Mesenchymal stem cell (in vitro differentiated cells and primary cell): ENCODE measurements at regions not wholly inside any gene's neighbourhood (a gene's known extent, or its start where the extent isn't known, plus 50 kb on each side); places are given as distances from the start of the nearest gene placed in this dataset.

Source experiments
- DNase-seq: peaks from one replicate; pipeline ENCODE4 v3.0.0-alpha.2; 2013
- H2AFZ ChIP-seq: one replicate; pipeline ENCODE4 v1.6.1; 2013; ENCODE audit warnings: low read depth, mild to moderate bottlenecking, control low read depth, inconsistent platforms, low read length, moderate library complexity
- H2AK5ac ChIP-seq: 2 replicates; pipeline ENCODE4 v1.6.1; 2013; ENCODE audit warnings: low read length, moderate library complexity, mild to moderate bottlenecking, inconsistent platforms; ENCODE audit not compliant: severe bottlenecking
- H2BK120ac ChIP-seq: one replicate; pipeline ENCODE4 v1.6.1; 2013; ENCODE audit warnings: low read depth, mild to moderate bottlenecking, inconsistent platforms, low read length, moderate library complexity
- H2BK12ac ChIP-seq, 2 experiments: one replicate each; pipeline ENCODE4 v1.6.1; 2013; ENCODE audit warnings: inconsistent platforms in 2 of 2, low read length in 2 of 2, mild to moderate bottlenecking in 2 of 2, moderate library complexity in 2 of 2, control low read depth in 1 of 2
- H2BK15ac ChIP-seq: one replicate; pipeline ENCODE4 v1.6.1; 2013; ENCODE audit warnings: mild to moderate bottlenecking, low read depth, inconsistent platforms; ENCODE audit not compliant: poor library complexity, severe bottlenecking
- H2BK5ac ChIP-seq: 2 replicates; pipeline ENCODE4 v1.6.1; 2013; ENCODE audit warnings: low read depth, mild to moderate bottlenecking, low read length, control low read depth, inconsistent platforms; ENCODE audit not compliant: poor library complexity, severe bottlenecking
- H3K14ac ChIP-seq, 2 experiments: one replicate each; pipeline ENCODE4 v1.6.1; 2013; ENCODE audit warnings: inconsistent platforms in 2 of 2, low read length in 2 of 2, control low read depth in 1 of 2, mild to moderate bottlenecking in 1 of 2, moderate library complexity in 1 of 2
- H3K18ac ChIP-seq, 2 experiments: one replicate each; pipeline ENCODE4 v1.6.1; 2013; ENCODE audit warnings: inconsistent platforms in 2 of 2, low read length in 2 of 2, control low read depth in 1 of 2, low read depth in 1 of 2, mild to moderate bottlenecking in 1 of 2
- H3K23ac ChIP-seq, 2 experiments: one replicate each; pipeline ENCODE4 v1.6.1; 2013; ENCODE audit warnings: inconsistent platforms in 2 of 2, low read length in 2 of 2, mild to moderate bottlenecking in 2 of 2, moderate library complexity in 2 of 2, control low read depth in 1 of 2
- H3K27ac ChIP-seq: 2 replicates; pipeline ENCODE4 v1.5.1; 2013; ENCODE audit warnings: mild to moderate bottlenecking, moderate library complexity, low read length, control low read depth, inconsistent platforms; ENCODE audit not compliant: poor library complexity, severe bottlenecking
- H3K27me3 ChIP-seq, 2 experiments: 2 replicates each; pipeline versions ENCODE4 v1.6.1 to v1.7.0; 2013; ENCODE audit warnings: low read length in 2 of 2, mild to moderate bottlenecking in 2 of 2, moderate library complexity in 2 of 2, control low read depth in 1 of 2, inconsistent platforms in 1 of 2; ENCODE audit not compliant: control insufficient read depth in 1 of 2, insufficient read depth in 1 of 2
- H3K36me3 ChIP-seq, 2 experiments: 2 replicates each; pipeline versions ENCODE4 v1.6.1 to v1.7.0; 2013; ENCODE audit warnings: low read length in 2 of 2, control low read depth in 1 of 2, inconsistent platforms in 1 of 2, low read depth in 1 of 2, mild to moderate bottlenecking in 1 of 2; ENCODE audit not compliant: insufficient read depth in 2 of 2, control insufficient read depth in 1 of 2
- H3K4ac ChIP-seq, 2 experiments: one replicate each; pipeline ENCODE4 v1.6.1; 2013; ENCODE audit warnings: inconsistent platforms in 2 of 2, low read length in 2 of 2, mild to moderate bottlenecking in 2 of 2, moderate library complexity in 2 of 2, control low read depth in 1 of 2, low read depth in 1 of 2
- H3K4me1 ChIP-seq: 2 replicates; pipeline ENCODE4 v1.6.1; 2013; ENCODE audit warnings: low read depth, low read length, control low read depth; ENCODE audit not compliant: control insufficient read depth, insufficient read depth
- H3K4me2 ChIP-seq: 2 replicates; pipeline ENCODE4 v1.6.1; 2013; ENCODE audit warnings: low read length, mild to moderate bottlenecking, inconsistent platforms; ENCODE audit not compliant: poor library complexity, severe bottlenecking
- H3K4me3 ChIP-seq, 2 experiments: 2 replicates each; pipeline versions ENCODE4 v1.5.1 to v1.7.0; 2013; ENCODE audit warnings: low read length in 2 of 2, mild to moderate bottlenecking in 2 of 2, control low read depth in 1 of 2, low read depth in 1 of 2; ENCODE audit not compliant: insufficient read depth in 1 of 2
- H3K79me1 ChIP-seq: replicated peaks from 2 replicates; pipeline ENCODE4 v1.6.1; 2013; ENCODE audit warnings: mild to moderate bottlenecking, control low read depth, low read length, inconsistent platforms; ENCODE audit not compliant: poor library complexity, severe bottlenecking
- H3K9ac ChIP-seq: 2 replicates; pipeline ENCODE4 v1.7.0; 2013; ENCODE audit warnings: mild to moderate bottlenecking, low read length, moderate library complexity
- H3K9me3 ChIP-seq: 2 replicates; pipeline ENCODE4 v1.7.0; 2013; ENCODE audit warnings: mild to moderate bottlenecking, low read length; ENCODE audit not compliant: control insufficient read depth
- H4K8ac ChIP-seq: one replicate; pipeline ENCODE4 v1.6.1; 2013; ENCODE audit warnings: inconsistent platforms, mild to moderate bottlenecking, low read length, moderate library complexity
- H4K91ac ChIP-seq: one replicate; pipeline ENCODE4 v1.6.1; 2013; ENCODE audit warnings: mild to moderate bottlenecking, low read length, inconsistent platforms
- WGBS: methylation state at CpG from one replicate; pipeline ENCODE4 v1.1.7; 2013; ENCODE audit warnings: mixed read lengths; 5-methylcytosine and 5-hydroxymethylcytosine counted together

DNA sequence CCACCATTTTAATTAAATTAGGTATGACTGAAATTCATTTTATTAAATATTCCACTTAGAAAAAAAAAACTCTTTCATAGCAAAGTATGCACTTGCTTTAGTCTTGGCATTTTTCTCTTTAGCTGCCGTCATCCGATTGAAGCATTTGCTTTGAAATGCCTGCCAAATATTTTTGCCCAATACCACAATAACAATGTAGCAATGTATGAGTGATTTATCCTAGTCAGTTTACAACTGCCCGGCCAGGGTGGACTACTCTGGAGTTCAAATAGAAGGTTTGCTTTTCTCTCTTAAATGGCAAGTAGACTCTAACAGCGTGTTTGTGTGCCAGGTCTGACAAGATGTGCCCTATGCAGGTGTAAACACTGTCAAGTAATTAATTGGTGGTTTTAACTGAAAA, 675.3 kb upstream of the SGCG start:
- no peak overlapping the region for H3K4me3 ChIP-seq
- H3K4me1 ChIP-seq, result no peaks in the 10 kb centered on the region
- no peak overlapping the region for H2BK12ac ChIP-seq
- no peak overlapping the region for H4K91ac ChIP-seq
- no peak for DNase-seq
- no peak overlapping the region for H2AK5ac ChIP-seq
- H3K14ac ChIP-seq, result no peak overlapping the region
- H3K18ac ChIP-seq, result no peak overlapping the region
- H2BK120ac ChIP-seq, result no peak overlapping the region
- no peak overlapping the region for H3K4me2 ChIP-seq
- H3K23ac ChIP-seq, result no peak overlapping the region
- H3K9me3 ChIP-seq, result peaks cover 16% of the 10 kb centered on the region
- H3K9ac ChIP-seq, result no peak overlapping the region
- H3K27me3 ChIP-seq, result no peaks in the 10 kb centered on the region
- H3K4ac ChIP-seq, result no peak overlapping the region
- H3K79me1 ChIP-seq, result no peaks in the 10 kb centered on the region
- no peak overlapping the region for H2BK15ac ChIP-seq
- H2AFZ ChIP-seq, result no peak overlapping the region
- no peak overlapping the region for H4K8ac ChIP-seq
- no peak overlapping the region for H2BK5ac ChIP-seq
- H3K27ac ChIP-seq, result no peak overlapping the region
- 85% methylated on average over 4 of the region's 4 CpGs for WGBS
- no peaks in the 10 kb centered on the region for H3K36me3 ChIP-seq

DNA sequence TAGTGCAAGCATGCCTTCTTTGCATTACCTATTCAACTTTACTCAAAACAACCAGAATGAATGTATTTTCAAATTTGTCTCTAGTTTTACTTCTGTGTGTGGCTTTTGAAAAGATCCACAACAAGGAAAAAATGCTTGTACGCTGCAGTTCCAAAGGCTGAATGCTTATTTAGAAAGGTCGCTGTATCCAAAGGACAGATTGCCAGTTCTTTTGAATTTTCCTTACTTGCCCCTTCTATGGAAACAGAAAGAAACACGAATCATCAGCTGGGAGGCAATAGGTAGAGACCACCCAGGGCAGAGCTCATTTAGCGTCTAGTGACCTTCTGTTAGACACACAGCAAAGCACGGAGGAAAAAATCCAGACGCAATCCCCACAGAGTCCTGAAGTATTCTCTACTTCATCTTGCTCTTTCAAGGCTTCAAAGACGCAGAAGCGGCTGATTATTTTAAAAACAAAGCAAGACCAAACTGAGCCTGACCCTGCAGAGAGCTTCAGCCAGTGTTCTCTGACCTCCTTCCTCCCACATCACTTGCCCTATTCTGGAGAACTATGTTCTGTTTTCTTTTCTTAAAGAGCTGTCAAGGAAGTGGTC, 674.6 kb upstream of the SGCG start:
- Histone ChIP-seq H3K14ac (no peak overlapping the region), H2BK12ac (no peak overlapping the region), H3K4me1 (no peaks in the 10 kb centered on the region), H2AK5ac (no peak overlapping the region), H3K79me1 (no peaks in the 10 kb centered on the region), H3K36me3 (no peaks in the 10 kb centered on the region), H3K23ac (no peak overlapping the region), H2AFZ (no peak overlapping the region), H3K4me3 (no peak overlapping the region), H3K18ac (no peak overlapping the region), H3K9ac (no peak overlapping the region), H3K27ac (no peak overlapping the region), H2BK15ac (no peak overlapping the region), H4K91ac (no peak overlapping the region), H4K8ac (no peak overlapping the region), H3K27me3 (no peaks in the 10 kb centered on the region), H3K4me2 (no peak overlapping the region), H2BK5ac (no peak overlapping the region), H2BK120ac (no peak overlapping the region), H3K9me3 (peaks cover 15% of the 10 kb centered on the region), H3K4ac (no peak overlapping the region)
- peak; percentile 2 for DNase-seq
- WGBS, result 34% methylated on average over 8 of the region's 8 CpGs

DNA sequence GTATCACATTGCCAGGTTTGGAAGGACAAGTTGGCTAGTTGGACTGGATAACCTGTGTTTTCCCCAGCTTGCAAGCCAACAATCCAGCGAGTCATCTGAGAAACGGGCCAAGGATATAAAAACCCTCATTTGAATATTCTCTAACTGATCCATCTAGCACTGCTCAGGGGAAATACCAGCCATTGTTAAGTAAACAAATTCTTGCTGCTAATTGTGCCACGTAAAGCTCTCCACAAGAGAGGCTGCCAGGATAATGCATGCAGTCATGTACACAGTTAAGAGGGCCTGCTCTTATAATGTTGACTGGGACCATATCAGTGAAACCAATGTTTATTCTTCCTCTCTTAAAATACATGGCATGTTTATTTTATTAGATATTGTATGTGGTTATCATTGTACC, 663.2 kb upstream of the SGCG start:
- no peak overlapping the region for H4K91ac ChIP-seq
- H4K8ac ChIP-seq, result no peak overlapping the region
- H3K14ac ChIP-seq, result no peak overlapping the region
- 26% methylated on average over 3 of the region's 3 CpGs for WGBS
- H2BK15ac ChIP-seq, result no peak overlapping the region
- H3K36me3 ChIP-seq, result no peaks in the 10 kb centered on the region
- H3K23ac ChIP-seq, result no peak overlapping the region
- no peaks in the 10 kb centered on the region for H3K79me1 ChIP-seq
- H3K18ac ChIP-seq, result no peak overlapping the region
- H3K4ac ChIP-seq, result no peak overlapping the region
- H2AK5ac ChIP-seq, result no peak overlapping the region
- no peak overlapping the region for H2AFZ ChIP-seq
- no peak overlapping the region for H2BK12ac ChIP-seq
- no peak overlapping the region for H3K4me3 ChIP-seq
- no peak overlapping the region for H2BK120ac ChIP-seq
- no peak overlapping the region for H2BK5ac ChIP-seq
- H3K9me3 ChIP-seq, result peaks cover 22% of the 10 kb centered on the region
- no peak overlapping the region for H3K27ac ChIP-seq
- H3K27me3 ChIP-seq, result no peaks in the 10 kb centered on the region
- H3K4me1 ChIP-seq, result no peaks in the 10 kb centered on the region
- H3K9ac ChIP-seq, result no peak overlapping the region
- no peak overlapping the region for H3K4me2 ChIP-seq
- DNase-seq, result peak; percentile 17

DNA sequence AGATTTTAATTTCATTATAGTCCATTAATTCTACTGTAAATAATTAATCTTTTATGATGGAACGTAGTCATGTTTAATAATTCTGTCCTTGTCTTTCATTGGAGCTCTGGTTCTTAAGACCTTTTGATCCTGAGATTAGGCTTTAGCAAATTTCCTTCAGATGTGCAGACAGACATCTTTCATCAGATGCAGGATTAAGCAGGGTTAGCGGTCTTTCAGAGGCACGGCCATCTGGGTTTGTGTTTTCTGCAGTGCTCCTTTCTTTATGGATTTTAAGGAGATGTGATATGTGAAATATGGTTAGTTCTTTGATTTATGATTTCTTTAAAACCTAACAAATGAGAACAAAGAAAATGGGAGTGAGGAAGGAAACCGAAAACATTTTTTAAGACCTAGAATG, 643.9 kb upstream of the SGCG start:
- Histone ChIP-seq H4K91ac (no peak overlapping the region), H3K4me1 (no peaks in the 10 kb centered on the region), H3K18ac (no peak overlapping the region), H2BK12ac (no peak overlapping the region), H2AK5ac (no peak overlapping the region), H3K27me3 (no peaks in the 10 kb centered on the region), H4K8ac (no peak overlapping the region), H3K36me3 (no peaks in the 10 kb centered on the region), H3K4ac (no peak overlapping the region), H3K9me3 (peaks cover 14% of the 10 kb centered on the region), H2BK15ac (no peak overlapping the region), H2AFZ (no peak overlapping the region), H3K79me1 (no peaks in the 10 kb centered on the region), H2BK120ac (no peak overlapping the region), H3K4me3 (no peak overlapping the region), H3K4me2 (no peak overlapping the region), H3K23ac (no peak overlapping the region), H3K27ac (no peak overlapping the region), H2BK5ac (no peak overlapping the region), H3K9ac (no peak overlapping the region), H3K14ac (no peak overlapping the region)
- DNase-seq, result no peak
- 91% methylated on average over 4 of the region's 4 CpGs for WGBS
